SU-DHL-6 (cell line): ENCODE measurements at regions not wholly inside any gene's neighbourhood (a gene's known extent, or its start where the extent isn't known, plus 50 kb on each side); places are given as distances from the start of the nearest gene placed in this dataset.

Source experiments
- H2AFZ ChIP-seq: fragments of 200-600 bp; sonication (generic); 2 replicates; pipeline ENCODE4 v1.6.1; 2014; ENCODE audit warnings: low read depth, mild to moderate bottlenecking, moderate library complexity, mixed read lengths, antibody characterized with exemption, low read length; ENCODE audit not compliant: severe bottlenecking
- H3F3A ChIP-seq: fragments of 200-600 bp; shearing (Covaris generic); 2 replicates; pipeline ENCODE4 v1.6.0; 2016; ENCODE audit warnings: antibody characterized with exemption, mild to moderate bottlenecking; ENCODE audit not compliant: insufficient read depth
- H3K27ac ChIP-seq: fragments of 200-600 bp; sonication (generic); 2 replicates; pipeline ENCODE4 v1.5.1; 2016; ENCODE audit warnings: low read depth, mild to moderate bottlenecking, low read length, moderate library complexity, mixed read lengths
- H3K27me3 ChIP-seq: fragments of 200-600 bp; sonication (generic), shearing (Covaris generic); 2 replicates; pipeline ENCODE4 v1.6.0; 2014; ENCODE audit warnings: mild to moderate bottlenecking, low read length
- H3K36me3 ChIP-seq: fragments of 200-600 bp; sonication (generic); 2 replicates; pipeline ENCODE4 v1.6.1; 2014; ENCODE audit warnings: mild to moderate bottlenecking, low read length, mixed read lengths
- H3K4me2 ChIP-seq: fragments of 300-600, 200-600 bp; shearing (Covaris generic), sonication (generic); 2 replicates; pipeline ENCODE4 v1.6.0; 2014; ENCODE audit warnings: low read length, low read depth, mild to moderate bottlenecking; ENCODE audit not compliant: poor library complexity, severe bottlenecking
- H3K4me3 ChIP-seq: fragments of 200-600 bp; sonication (generic); 2 replicates; pipeline ENCODE4 v1.5.1; 2014; ENCODE audit warnings: antibody characterized with exemption, low read length, mild to moderate bottlenecking, mixed read lengths; ENCODE audit not compliant: insufficient read depth, poor library complexity, severe bottlenecking
- H3K79me2 ChIP-seq: fragments of 200-600 bp; sonication (generic); 2 replicates; pipeline ENCODE4 v1.6.1; 2014; ENCODE audit warnings: mild to moderate bottlenecking, low read length, moderate library complexity; ENCODE audit not compliant: insufficient read depth
- H3K9ac ChIP-seq: fragments of 200-600 bp; sonication (generic); 2 replicates; pipeline ENCODE4 v1.7.0; 2014; ENCODE audit warnings: mild to moderate bottlenecking, low read length
- H3K9me2 ChIP-seq: fragments of 200-600 bp; sonication (generic); replicated peaks from 2 replicates; pipeline ENCODE4 v1.6.1; 2014; ENCODE audit warnings: low read length; ENCODE audit not compliant: insufficient read depth
- H3K9me3 ChIP-seq: fragments of 200-600 bp; sonication (generic); 2 replicates; pipeline ENCODE4 v1.6.1; 2014; ENCODE audit warnings: low read length, mixed read lengths; ENCODE audit not compliant: insufficient read depth
- H4K20me1 ChIP-seq: fragments of 200-600 bp; sonication (generic); 2 replicates; pipeline ENCODE4 v1.6.1; 2014; ENCODE audit warnings: low read depth, mild to moderate bottlenecking, antibody characterized with exemption, low read length, moderate library complexity, mixed read lengths
- CTCF ChIP-seq: fragments of 200-600 bp; sonication (generic); IDR thresholded peaks from one replicate; pipeline ENCODE4 v1.5.1; 2017; ENCODE audit warnings: antibody characterized with exemption, mild to moderate bottlenecking, low read length, moderate library complexity; ENCODE audit not compliant: insufficient read depth, poor library complexity, severe bottlenecking
- EZH2phosphoT487 ChIP-seq: fragments of 200-600 bp; sonication (generic), shearing (Covaris generic); conservative IDR thresholded peaks from 2 replicates; pipeline ENCODE4 v1.6.1; 2018; ENCODE audit warnings: mild to moderate bottlenecking, antibody characterized with exemption, low read length, moderate library complexity, mixed read lengths

DNA sequence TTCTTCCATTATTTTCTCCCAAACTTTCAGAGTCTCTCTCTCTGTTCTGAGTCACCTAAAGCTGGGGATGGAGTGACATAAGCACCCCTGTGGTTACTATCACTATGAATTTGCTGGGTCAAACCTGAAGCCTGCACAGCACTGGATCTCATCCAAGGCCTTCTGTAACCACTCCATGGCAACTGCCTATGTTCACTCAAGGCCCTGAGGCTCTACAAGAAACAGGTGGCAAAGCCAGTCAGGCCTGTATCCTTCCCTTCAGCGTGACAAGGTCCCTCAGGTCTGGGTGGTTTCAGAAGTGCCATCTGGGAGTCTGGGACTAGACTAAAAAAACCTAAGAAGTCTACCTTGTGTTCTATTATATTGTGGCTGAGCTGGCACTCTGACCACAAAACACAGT is 1278.8 kb upstream of the EYS start:
- Histone ChIP-seq H3K36me3 (no peaks in the 10 kb centered on the region), H3K4me2 (no peak overlapping the region), H2AFZ (no peak overlapping the region), H3K9me3 (no peaks in the 10 kb centered on the region), H3K27ac (no peak overlapping the region), H3K79me2 (no peaks in the 10 kb centered on the region), H3K9ac (no peak overlapping the region), H3F3A (no peaks in the 10 kb centered on the region), H4K20me1 (no peaks in the 10 kb centered on the region), H3K9me2 (no peaks in the 10 kb centered on the region), H3K27me3 (no peaks in the 10 kb centered on the region), H3K4me3 (no peak overlapping the region)
- TF ChIP-seq CTCF (no peak), EZH2phosphoT487 (no peak)

GRCh38 chr6:66970373-66970772 is 1263.3 kb upstream of the EYS start:
- Histone ChIP-seq H4K20me1 (no peaks in the 10 kb centered on the region), H3K9me3 (no peaks in the 10 kb centered on the region), H3K9me2 (no peaks in the 10 kb centered on the region), H3K9ac (no peak overlapping the region), H3K27me3 (no peaks in the 10 kb centered on the region), H3F3A (no peaks in the 10 kb centered on the region), H3K27ac (no peak overlapping the region), H3K36me3 (0 out of 2 replicates have a peak, but pooled peaks cover 3% of the 10 kb centered on the region), H3K4me3 (no peak overlapping the region), H3K4me2 (no peak overlapping the region), H3K79me2 (no peaks in the 10 kb centered on the region), H2AFZ (peak overlapping the region; percentile 82)
- no peak for TF ChIP-seq EZH2phosphoT487
- no peak for TF ChIP-seq CTCF

DNA sequence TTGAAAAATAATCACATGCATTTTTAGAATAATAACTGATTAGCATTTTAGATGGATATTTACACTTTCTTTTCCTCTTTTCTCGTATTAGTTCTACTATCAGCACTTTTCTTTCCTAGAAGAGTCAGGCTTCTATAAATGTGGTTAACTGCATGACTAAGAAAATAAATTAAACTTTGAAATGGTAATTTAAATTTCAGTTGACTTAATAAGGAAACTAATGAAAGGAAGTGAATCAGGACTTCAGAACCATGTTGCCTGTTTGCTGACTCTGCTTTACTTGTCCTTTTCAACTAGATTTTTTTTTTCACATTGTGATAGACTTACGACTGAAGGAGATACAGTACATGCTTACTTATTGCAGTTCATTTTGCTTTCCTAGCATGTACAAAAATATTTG is 1258.2 kb upstream of the EYS start:
- H3K9ac ChIP-seq: no peak overlapping the region
- no peak overlapping the region for H3K4me2 ChIP-seq

More for the DNA sequence above, 1258.2 kb upstream of the EYS start:
- Histone ChIP-seq H2AFZ (no peak overlapping the region), H3K9me2 (no peaks in the 10 kb centered on the region), H3K4me3 (no peak overlapping the region), H3K36me3 (0 out of 2 replicates have a peak, but pooled peaks cover 3% of the 10 kb centered on the region), H3K9me3 (no peaks in the 10 kb centered on the region), H3K27ac (no peak overlapping the region), H4K20me1 (no peaks in the 10 kb centered on the region), H3F3A (no peaks in the 10 kb centered on the region), H3K79me2 (no peaks in the 10 kb centered on the region), H3K27me3 (no peaks in the 10 kb centered on the region)
- TF ChIP-seq EZH2phosphoT487 (no peak), CTCF (no peak)
